ENCODE measurements at regions not wholly inside any gene's neighbourhood (a gene's known extent, or its start where the extent isn't known, plus 50 kb on each side); places are given as distances from the start of the nearest gene placed in this dataset.

GRCh38 chr21:14720237-14720636 lies 174.1 kb upstream of the SAMSN1 start:
- no peaks in the 10 kb centered on the region for H3K79me2 ChIP-seq (ENCODE audit: insufficient read depth, low read depth)
- no peak overlapping the region for H3K9ac ChIP-seq
- no peaks in the 10 kb centered on the region for H3K4me1 ChIP-seq (ENCODE audit: low read depth, poor library complexity, severe bottlenecking)
- no peak overlapping the region for H3K27ac ChIP-seq
- no peaks in the 10 kb centered on the region for H4K20me1 ChIP-seq (ENCODE audit: insufficient read depth)
- H2AFZ ChIP-seq (ENCODE audit: low read depth) = no peak overlapping the region
- H3K4me2 ChIP-seq = no peak overlapping the region
- no peaks in the 10 kb centered on the region for H3K27me3 ChIP-seq (ENCODE audit: insufficient read depth, low read depth)
- H3K4me3 ChIP-seq (IDR thresholded peaks at IDR 0.05; ENCODE audit: insufficient read depth, low read depth, low read length) = no peak overlapping the region
- no peaks in the 10 kb centered on the region for H3K36me3 ChIP-seq (ENCODE audit: insufficient read depth)
- TF ChIP-seq CTCF (conservative IDR thresholded peaks at IDR 0.05; ENCODE audit: low read depth, low read length) = no peak

GRCh38 chr21:14718951-14719350 lies 172.8 kb upstream of the SAMSN1 start:
- no peaks in the 10 kb centered on the region for H3K36me3 ChIP-seq (ENCODE audit: insufficient read depth)
- no peak overlapping the region for H3K9ac ChIP-seq
- TF ChIP-seq CTCF (conservative IDR thresholded peaks at IDR 0.05; ENCODE audit: low read depth, low read length) = no peak
- H3K4me3 ChIP-seq (IDR thresholded peaks at IDR 0.05; ENCODE audit: insufficient read depth, low read depth, low read length) = no peak overlapping the region
- H3K79me2 ChIP-seq (ENCODE audit: insufficient read depth, low read depth) = no peaks in the 10 kb centered on the region
- no peaks in the 10 kb centered on the region for H4K20me1 ChIP-seq (ENCODE audit: insufficient read depth)
- H3K27me3 ChIP-seq (ENCODE audit: insufficient read depth, low read depth) = no peaks in the 10 kb centered on the region
- H3K4me2 ChIP-seq = no peak overlapping the region
- H3K27ac ChIP-seq = no peak overlapping the region
- no peak overlapping the region for H2AFZ ChIP-seq (ENCODE audit: low read depth)
- no peaks in the 10 kb centered on the region for H3K4me1 ChIP-seq (ENCODE audit: low read depth, poor library complexity, severe bottlenecking)

- TF ChIP-seq CTCF (conservative IDR thresholded peaks at IDR 0.05; ENCODE audit: low read depth, low read length) = no peak
- H3K79me2 ChIP-seq (ENCODE audit: insufficient read depth, low read depth) = no peaks in the 10 kb centered on the region
- no peaks in the 10 kb centered on the region for H3K27me3 ChIP-seq (ENCODE audit: insufficient read depth, low read depth)
- H2AFZ ChIP-seq (ENCODE audit: low read depth) = no peak overlapping the region
- H3K4me2 ChIP-seq = no peak overlapping the region
- no peak overlapping the region for H3K4me3 ChIP-seq (IDR thresholded peaks at IDR 0.05; ENCODE audit: insufficient read depth, low read depth, low read length)
- no peaks in the 10 kb centered on the region for H3K36me3 ChIP-seq (ENCODE audit: insufficient read depth)
- no peaks in the 10 kb centered on the region for H4K20me1 ChIP-seq (ENCODE audit: insufficient read depth)
- H3K4me1 ChIP-seq (ENCODE audit: low read depth, poor library complexity, severe bottlenecking) = no peaks in the 10 kb centered on the region
- H3K9ac ChIP-seq = no peak overlapping the region
- H3K27ac ChIP-seq = no peak overlapping the region
These were observed 170.8 kb upstream of the SAMSN1 start for GRCh38 chr21:14716761-14717396.

- TF ChIP-seq CTCF (conservative IDR thresholded peaks at IDR 0.05; ENCODE audit: low read depth, low read length) = no peak
- no peaks in the 10 kb centered on the region for H3K36me3 ChIP-seq (ENCODE audit: insufficient read depth)
- no peak overlapping the region for H3K27ac ChIP-seq
- no peaks in the 10 kb centered on the region for H3K4me1 ChIP-seq (ENCODE audit: low read depth, poor library complexity, severe bottlenecking)
- H3K27me3 ChIP-seq (ENCODE audit: insufficient read depth, low read depth) = no peaks in the 10 kb centered on the region
- no peak overlapping the region for H3K4me3 ChIP-seq (IDR thresholded peaks at IDR 0.05; ENCODE audit: insufficient read depth, low read depth, low read length)
- no peak overlapping the region for H3K9ac ChIP-seq
- no peak overlapping the region for H3K4me2 ChIP-seq
- H3K79me2 ChIP-seq (ENCODE audit: insufficient read depth, low read depth) = no peaks in the 10 kb centered on the region
- no peaks in the 10 kb centered on the region for H4K20me1 ChIP-seq (ENCODE audit: insufficient read depth)
- H2AFZ ChIP-seq (ENCODE audit: low read depth) = no peak overlapping the region
These were observed 167.0 kb upstream of the SAMSN1 start for GRCh38 chr21:14713109-14713508.
